Activated CD8-positive, alpha-beta T cell treated with anti-CD3 and anti-CD28 coated beads for 36 hours (primary cell): ENCODE measurements at regions not wholly inside any gene's neighbourhood (a gene's known extent, or its start where the extent isn't known, plus 50 kb on each side); places are given as distances from the start of the nearest gene placed in this dataset.

Experiments
- ATAC-seq: fragments of 200-7000 bp; cut with Tn5 transposase; one replicate; pipeline ENCODE4 v1.10.0; 2021; ENCODE audit warnings: mild to moderate bottlenecking, moderate library complexity
- CTCF ChIA-PET: fragments of 350-600 bp; sonication (Branson Sonifier 250); formaldehyde crosslinking; loops from one replicate; lab custom pipeline; 2021; ENCODE audit warnings: antibody characterized with exemption; lab: Charles Lee
- POLR2A ChIA-PET: fragments of 350-600 bp; sonication (Branson Sonifier 250); formaldehyde crosslinking; loops from one replicate; lab custom pipeline; 2021; ENCODE audit warnings: antibody characterized with exemption; lab: Charles Lee
- DNase-seq: peaks from one replicate; pipeline ENCODE4 v3.0.0-alpha.2; 2020
- H3K27ac Mint-ChIP-seq: one replicate; pipeline ENCODE4 v1.8.0; 2021; ENCODE audit warnings: mild to moderate bottlenecking, mixed read lengths
- H3K27me3 Mint-ChIP-seq: one replicate; pipeline ENCODE4 v1.8.0; 2021; ENCODE audit warnings: mixed read lengths
- H3K36me3 Mint-ChIP-seq: one replicate; pipeline ENCODE4 v1.8.0; 2021; ENCODE audit warnings: low read depth, mixed read lengths
- H3K4me1 Mint-ChIP-seq: one replicate; pipeline ENCODE4 v1.8.0; 2021; ENCODE audit warnings: low read depth, mixed read lengths
- H3K4me3 Mint-ChIP-seq: one replicate; pipeline ENCODE4 v1.8.0; 2021; ENCODE audit warnings: mild to moderate bottlenecking, moderate library complexity, mixed read lengths
- H3K9me3 Mint-ChIP-seq: one replicate; pipeline ENCODE4 v1.8.0; 2021; ENCODE audit warnings: mixed read lengths
- CTCF ChIP-seq: fragments of 200-600 bp; IDR thresholded peaks from one replicate; pipeline ENCODE4 v1.8.0; 2022; ENCODE audit warnings: antibody characterized with exemption, mild to moderate bottlenecking
- intact Hi-C: fragments of 100-400 bp; cut with micrococcal nuclease; formaldehyde crosslinking; loops from one replicate; pipeline ENCODE4 v1.10.0; 2022

- Mint-ChIP-seq H3K4me1 (no peaks in the 10 kb centered on the region), H3K9me3 (no peaks in the 10 kb centered on the region), H3K27me3 (peaks cover 4% of the 10 kb centered on the region), H3K36me3 (no peaks in the 10 kb centered on the region), H3K27ac (no peak overlapping the region), H3K4me3 (no peak overlapping the region)
- no peak for DNase-seq
- no peak for TF ChIP-seq CTCF
- intact Hi-C loops: no loop called here
- ChIA-PET CTCF (interaction anchor here (0.6 kb wide), 1 partner anchor 1856 kb away, joined by 3 read pairs; no protein-coding TSS in a partner anchor), POLR2A (no interaction called here)
- no peak for ATAC-seq
Measured at GRCh38 chr20:59471653-59472421, 132.5 kb upstream of the PHACTR3 start.

DNA sequence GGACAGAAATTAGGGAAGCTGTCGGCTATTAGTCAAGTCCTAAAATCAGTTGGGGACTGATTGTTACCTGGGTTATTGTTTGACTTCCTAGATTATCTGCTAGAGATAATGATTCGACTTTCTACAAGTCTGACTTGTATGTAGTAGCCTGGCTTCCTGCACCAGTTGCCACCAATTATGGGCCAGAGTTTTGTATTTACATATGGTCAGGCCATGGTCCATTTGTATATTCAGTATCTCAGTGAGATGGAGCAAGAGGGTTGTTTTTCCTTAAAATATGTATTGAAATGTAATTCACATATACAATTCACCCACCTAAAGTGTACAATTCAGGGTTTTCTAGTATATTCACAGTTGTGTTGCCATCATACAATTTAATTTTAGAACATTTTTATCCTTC lies 130.6 kb upstream of the PHACTR3 start:
- no peak for DNase-seq
- peaks cover 4% of the 10 kb centered on the region for H3K27me3 Mint-ChIP-seq
- H3K4me3 Mint-ChIP-seq: no peak overlapping the region
- POLR2A ChIA-PET: no interaction called here
- no peak overlapping the region for H3K27ac Mint-ChIP-seq
- ATAC-seq: no peak
- no peaks in the 10 kb centered on the region for H3K9me3 Mint-ChIP-seq
- TF ChIP-seq CTCF: no peak
- intact Hi-C loops: no loop called here
- no peaks in the 10 kb centered on the region for H3K36me3 Mint-ChIP-seq
- H3K4me1 Mint-ChIP-seq: no peaks in the 10 kb centered on the region
- CTCF ChIA-PET: interaction anchor here (1.0 kb wide), 1 partner anchor 22 kb away, joined by 3 read pairs; no protein-coding TSS in a partner anchor

DNA sequence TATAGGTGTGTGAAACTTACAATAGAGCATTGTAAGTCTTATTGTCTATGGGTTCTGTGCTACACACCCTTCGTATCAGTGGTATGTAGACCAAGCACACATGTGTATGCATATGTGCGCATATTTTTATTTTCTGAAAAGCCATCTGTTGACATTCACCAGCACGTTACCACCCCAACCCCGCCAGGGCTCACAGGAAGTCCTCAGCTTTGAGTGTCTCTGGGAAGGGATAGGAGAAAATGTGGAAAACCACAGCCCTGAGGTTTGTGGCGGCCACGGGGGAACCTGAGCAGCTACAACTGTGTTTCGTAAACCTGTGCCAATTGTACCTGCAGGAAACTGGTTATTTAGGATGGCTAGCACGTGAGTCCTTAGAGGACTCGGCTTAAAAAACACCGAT lies 123.3 kb upstream of the PHACTR3 start:
- ATAC-seq (no peak), DNase-seq (no peak)
- no peak overlapping the region for H3K27ac Mint-ChIP-seq
- no peaks in the 10 kb centered on the region for H3K36me3 Mint-ChIP-seq
- POLR2A ChIA-PET: no interaction called here
- CTCF ChIA-PET: interaction anchor here (1.4 kb wide), 1 partner anchor 15 kb away, joined by 5 read pairs; no protein-coding TSS in a partner anchor
- H3K4me1 Mint-ChIP-seq: peaks cover 1% of the 10 kb centered on the region
- no peak for TF ChIP-seq CTCF
- H3K4me3 Mint-ChIP-seq: no peak overlapping the region
- no peaks in the 10 kb centered on the region for H3K9me3 Mint-ChIP-seq
- intact Hi-C loops: no loop called here
- H3K27me3 Mint-ChIP-seq: peaks cover 19% of the 10 kb centered on the region

DNA sequence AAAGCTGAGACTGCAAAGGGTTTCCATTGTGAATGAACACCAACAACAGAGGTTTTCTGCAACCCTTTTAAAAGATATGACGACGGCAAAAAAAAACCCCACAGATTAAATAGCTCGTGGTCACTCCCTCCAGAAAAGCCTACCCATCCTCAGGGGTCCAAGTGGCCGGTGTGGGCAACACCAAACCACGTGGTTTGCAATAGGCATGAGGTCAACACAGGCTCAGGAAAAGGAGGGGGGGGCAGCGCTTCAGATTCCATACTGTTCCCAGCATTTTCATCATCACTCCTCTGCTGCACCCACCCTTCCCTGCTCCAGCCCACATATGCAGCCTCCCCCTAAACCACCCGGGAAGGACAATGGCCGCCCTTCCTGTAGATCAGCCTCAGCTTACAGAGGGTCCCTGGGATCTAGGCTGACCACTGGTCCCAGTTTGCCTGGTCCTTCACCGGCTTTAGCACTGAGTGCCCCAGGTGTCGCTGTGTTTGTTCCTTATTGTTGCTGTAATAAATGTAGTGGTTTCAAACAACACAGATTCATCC lies 122.8 kb upstream of the PHACTR3 start:
- no peak overlapping the region for H3K4me3 Mint-ChIP-seq
- POLR2A ChIA-PET: no interaction called here
- peaks cover 17% of the 10 kb centered on the region for H3K27me3 Mint-ChIP-seq
- no peaks in the 10 kb centered on the region for H3K9me3 Mint-ChIP-seq
- no peak overlapping the region for H3K27ac Mint-ChIP-seq
- H3K36me3 Mint-ChIP-seq: no peaks in the 10 kb centered on the region
- H3K4me1 Mint-ChIP-seq: peaks cover 1% of the 10 kb centered on the region
- no peak for DNase-seq
- intact Hi-C loops: no loop called here
- CTCF ChIA-PET: interaction anchor here (1.4 kb wide), 1 partner anchor 15 kb away, joined by 5 read pairs; no protein-coding TSS in a partner anchor
- no peak for TF ChIP-seq CTCF
- ATAC-seq: no peak
